Heart left ventricle (tissue), 16 donors: ENCODE measurements at regions not wholly inside any gene's neighbourhood (a gene's known extent, or its start where the extent isn't known, plus 50 kb on each side); places are given as distances from the start of the nearest gene placed in this dataset.

Experiments
- ATAC-seq, 4 donors: fragments of 200-7000 bp; cut with Tn5 transposase; one replicate each; pipeline ENCODE4 v1.9.1; 2020 to 2022; ENCODE audit warnings: moderate library complexity in 4 of 4, mild to moderate bottlenecking in 3 of 4, moderate number of reproducible peaks in 1 of 4
- DNase-seq, 5 donors: peaks; one replicate each; pipeline ENCODE4 v3.0.0-alpha.2; 2020
- H3K27ac ChIP-seq, 12 donors: fragments of 200-600 bp; sonication (generic) in 4 of 12; one replicate each; pipeline versions ENCODE4 v1.5.0 to v1.8.0; 2016 to 2022; ENCODE audit warnings: mild to moderate bottlenecking in 2 of 12
- H3K27me3 ChIP-seq, 9 donors: fragments of 200-600 bp; sonication (generic) in 2 of 9; one replicate each; pipeline versions ENCODE4 v1.5.1 to v1.8.0; 2016 to 2022; ENCODE audit warnings: mild to moderate bottlenecking in 3 of 9
- H3K36me3 ChIP-seq, 9 donors: fragments of 200-600 bp; sonication (generic) in 2 of 9; one replicate each; pipeline versions ENCODE4 v1.5.0 to v1.8.0; 2018 to 2022; ENCODE audit warnings: mild to moderate bottlenecking in 2 of 9
- H3K4me1 ChIP-seq, 12 donors: fragments of 200-600 bp; sonication (generic) in 4 of 12; one replicate each; pipeline versions ENCODE4 v1.5.0 to v1.8.0; 2016 to 2022; ENCODE audit warnings: mild to moderate bottlenecking in 3 of 12
- H3K4me3 ChIP-seq, 12 donors: fragments of 200-600 bp; sonication (generic) in 4 of 12; one replicate each; pipeline versions ENCODE4 v1.5.0 to v1.8.0; 2017 to 2022; ENCODE audit warnings: mild to moderate bottlenecking in 9 of 12, moderate library complexity in 4 of 12
- H3K9me3 ChIP-seq, 12 donors: fragments of 200-600 bp; sonication (generic) in 4 of 12; one replicate each; pipeline versions ENCODE4 v1.5.0 to v1.8.0; 2016 to 2022; ENCODE audit warnings: mild to moderate bottlenecking in 1 of 12
- POLR2A ChIP-seq, 2 donors: fragments of 450-650 bp; IDR thresholded peaks; one replicate each; pipeline ENCODE4 v1.6.1; 2017; ENCODE audit warnings: antibody characterized with exemption in 2 of 2, mild to moderate bottlenecking in 2 of 2, moderate library complexity in 2 of 2
- WGBS, 4 donors: extraction: QIAGEN DNeasy Blood & Tissue Kit in 2 of 4; methylation state at CpG; one replicate each; pipeline versions ENCODE4 v1.1.5 to v1.1.7; 2013 to 2018; 5-methylcytosine and 5-hydroxymethylcytosine counted together
- intact Hi-C, 10 donors: fragments of 100-400 bp; cut with DNase I; formaldehyde crosslinking; loops; one replicate each; pipeline versions ENCODE4 v1.11.1 to v1.14.2; 2022
- TF ChIP-seq, protein P1 (sequence below), 12 donors: fragments of 200-600 bp; sonication (generic) in 4 of 12; IDR thresholded peaks; one replicate each; pipeline versions ENCODE4 v1.5.0 to v1.8.0; 2018 to 2022; ENCODE audit warnings: antibody characterized with exemption in 12 of 12, mild to moderate bottlenecking in 5 of 12
- donor health status: ischemic (EF 13 %, LVEDD 7.1; RV severe dilation, severe dysfunction).
- donor health status: healthy with polysubstance abuse.
- donor health status: DM: no; HTN: yes; CAD: no.
- donor health status: DM: no; HTN: no; CAD: no.
- donor health status: ischemic (EF 25% LVEDD 6.9; RV normal size, moderate dysfunction).
- donor health status: ischemic (EF 25% LVEDD 5.7; RV mildly dilated, moderate dysfunction).
- donor health status: healthy.
- donor health status: DM: yes; HTN: yes; CAD: no.
- donor health status: ischemic (EF 35%, LVEDD 5.7; RV mildly dilated, moderate dysfunction).
- donor health status: nonischemic (EF 11% LVEDD 7.7; RV severe dilation, severe dysfunction).
- donor health status: DM: yes; HTN: yes; CAD: no.
- donor health status: PGD.
- donor health status: ischemic (EF 29% LVEDD 5.4; RV normal size, mild dysfunction).
- donor health status: nonischemic (EF 23%, LVEDD 6.1; RV moderate dilation, normal function).

DNA sequence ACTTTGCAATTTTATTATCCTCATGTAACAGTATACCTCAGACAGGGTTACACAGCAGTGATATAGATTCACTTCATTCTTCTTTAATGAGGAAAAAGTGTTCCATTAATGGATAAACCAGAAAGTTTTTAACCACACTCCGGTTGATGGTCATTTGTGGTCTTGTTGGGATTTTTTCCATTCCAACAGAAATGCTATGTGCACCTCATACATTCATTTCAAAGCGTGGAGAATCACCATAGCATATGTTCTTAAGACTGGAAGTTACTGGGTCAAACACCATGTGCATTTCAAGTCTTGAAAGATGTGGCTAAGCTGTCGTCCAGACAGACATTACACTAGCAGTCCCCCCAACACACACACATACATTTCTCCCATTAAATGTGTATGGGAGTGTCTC, 245.8 kb upstream of the CDH5 start:
- 72 to 86% (median 83%) methylated on average over 3 of the region's 3 CpGs for WGBS, 4 donors
- H3K4me1 ChIP-seq: no peaks in the 10 kb centered on the region
- no peak overlapping the region for H3K4me3 ChIP-seq
- TF ChIP-seq, protein P1, sequence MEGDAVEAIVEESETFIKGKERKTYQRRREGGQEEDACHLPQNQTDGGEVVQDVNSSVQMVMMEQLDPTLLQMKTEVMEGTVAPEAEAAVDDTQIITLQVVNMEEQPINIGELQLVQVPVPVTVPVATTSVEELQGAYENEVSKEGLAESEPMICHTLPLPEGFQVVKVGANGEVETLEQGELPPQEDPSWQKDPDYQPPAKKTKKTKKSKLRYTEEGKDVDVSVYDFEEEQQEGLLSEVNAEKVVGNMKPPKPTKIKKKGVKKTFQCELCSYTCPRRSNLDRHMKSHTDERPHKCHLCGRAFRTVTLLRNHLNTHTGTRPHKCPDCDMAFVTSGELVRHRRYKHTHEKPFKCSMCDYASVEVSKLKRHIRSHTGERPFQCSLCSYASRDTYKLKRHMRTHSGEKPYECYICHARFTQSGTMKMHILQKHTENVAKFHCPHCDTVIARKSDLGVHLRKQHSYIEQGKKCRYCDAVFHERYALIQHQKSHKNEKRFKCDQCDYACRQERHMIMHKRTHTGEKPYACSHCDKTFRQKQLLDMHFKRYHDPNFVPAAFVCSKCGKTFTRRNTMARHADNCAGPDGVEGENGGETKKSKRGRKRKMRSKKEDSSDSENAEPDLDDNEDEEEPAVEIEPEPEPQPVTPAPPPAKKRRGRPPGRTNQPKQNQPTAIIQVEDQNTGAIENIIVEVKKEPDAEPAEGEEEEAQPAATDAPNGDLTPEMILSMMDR (IDR thresholded peaks at IDR 0.05): no peak
- no peak for TF ChIP-seq POLR2A (IDR thresholded peaks at IDR 0.05)
- no peaks in the 10 kb centered on the region for H3K36me3 ChIP-seq
- no peak overlapping the region for H3K27ac ChIP-seq
- peaks cover 0 to 12% (median 0%) of the 10 kb centered on the region in 9 donors for H3K27me3 ChIP-seq
- DNase-seq (no peak), ATAC-seq (no peak)
- intact Hi-C loops: no loop called here
- H3K9me3 ChIP-seq: peaks cover 0 to under 1% (median 0%) of the 10 kb centered on the region in 12 donors

- no peak overlapping the region for H3K4me3 ChIP-seq
- intact Hi-C loops: no loop called here
- no peak overlapping the region for H3K27ac ChIP-seq
- no peak for ATAC-seq
- H3K36me3 ChIP-seq: no peaks in the 10 kb centered on the region
- no peaks in the 10 kb centered on the region for H3K4me1 ChIP-seq
- DNase-seq: no peak
- no peaks in the 10 kb centered on the region for H3K27me3 ChIP-seq
- H3K9me3 ChIP-seq: peaks cover 0 to 11% (median 0%) of the 10 kb centered on the region in 12 donors
- TF ChIP-seq POLR2A (IDR thresholded peaks at IDR 0.05): no peak
- TF ChIP-seq, protein P1 (IDR thresholded peaks at IDR 0.05): no peak
- WGBS, 4 donors: 81 to 92% (median 88%) methylated on average over 4 of the region's 4 CpGs
Measured at GRCh38 chr16:66116163-66117002, 250.1 kb upstream of the CDH5 start.

DNA sequence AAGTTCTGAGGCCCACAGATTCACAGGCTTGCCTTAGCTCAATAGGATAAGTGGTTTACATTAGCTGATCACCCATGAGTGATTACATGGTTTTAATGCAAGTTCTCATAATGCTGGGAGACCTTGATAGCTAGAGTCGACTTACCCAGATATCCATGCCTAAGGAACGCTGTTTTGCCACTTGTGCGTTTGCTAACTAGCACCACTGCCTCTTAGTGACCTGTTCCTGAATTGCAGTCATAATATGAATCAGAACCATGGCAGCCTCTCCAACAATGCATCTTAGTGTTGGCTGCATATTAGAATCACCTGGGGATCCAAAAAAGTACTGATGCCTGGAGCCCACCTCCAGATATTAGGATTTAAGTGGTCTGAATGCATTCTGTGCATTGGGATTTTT, 251.1 kb upstream of the CDH5 start:
- WGBS, 4 donors: 78 to 83% (median 81%) methylated on average over 3 of the region's 3 CpGs
- no peaks in the 10 kb centered on the region for H3K36me3 ChIP-seq
- TF ChIP-seq, protein P1 (IDR thresholded peaks at IDR 0.05): no peak
- no peak for TF ChIP-seq POLR2A (IDR thresholded peaks at IDR 0.05)
- peaks cover 0 to 11% (median 0%) of the 10 kb centered on the region in 12 donors for H3K9me3 ChIP-seq
- DNase-seq (no peak), ATAC-seq (no peak)
- no peaks in the 10 kb centered on the region for H3K27me3 ChIP-seq
- H3K4me1 ChIP-seq: no peaks in the 10 kb centered on the region
- H3K4me3 ChIP-seq: no peak overlapping the region
- no peak overlapping the region for H3K27ac ChIP-seq
- intact Hi-C loops: no loop called here

DNA sequence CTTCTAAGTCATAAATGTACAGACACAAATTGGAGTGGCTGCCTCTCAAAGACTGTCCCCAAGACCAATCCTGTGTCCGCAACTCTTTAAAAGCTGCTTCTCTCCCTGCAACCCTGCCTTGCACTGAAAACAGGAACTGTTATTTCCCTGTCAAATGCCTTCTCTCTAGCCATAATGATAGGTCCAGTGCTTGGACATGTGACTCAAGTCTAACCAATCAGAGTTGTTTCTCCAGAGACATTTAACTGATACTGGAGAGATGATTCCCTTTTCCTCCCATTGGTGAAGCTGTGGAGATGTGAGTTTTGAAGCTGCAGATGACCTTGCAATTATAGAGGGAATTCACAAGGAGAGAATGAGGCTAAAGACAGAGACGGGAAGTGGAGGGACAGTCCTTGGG, 253.3 kb upstream of the CDH5 start:
- no peak overlapping the region for H3K27ac ChIP-seq
- ATAC-seq: no peak
- no peaks in the 10 kb centered on the region for H3K27me3 ChIP-seq
- H3K9me3 ChIP-seq: peaks cover 0 to 11% (median 0%) of the 10 kb centered on the region in 12 donors
- intact Hi-C loops: no loop called here
- no peaks in the 10 kb centered on the region for H3K36me3 ChIP-seq
- DNase-seq: no peak
- WGBS, 4 donors: 93 to 97% (median 96%) methylated on average over 2 of the region's 2 CpGs
- no peak overlapping the region for H3K4me3 ChIP-seq
- H3K4me1 ChIP-seq: no peaks in the 10 kb centered on the region
- TF ChIP-seq, protein P1 (IDR thresholded peaks at IDR 0.05): no peak
- TF ChIP-seq POLR2A (IDR thresholded peaks at IDR 0.05): no peak
